SK-N-SH treated with all-trans-retinoic acid at 6 μM for 48 hours (cell line): ENCODE measurements at regions not wholly inside any gene's neighbourhood (a gene's known extent, or its start where the extent isn't known, plus 50 kb on each side); places are given as distances from the start of the nearest gene placed in this dataset.

Experiments used
- ATAC-seq: fragments of 200-7000 bp; cut with Tn5 transposase; 3 replicates; pipeline ENCODE4 v1.9.1; 2020; ENCODE audit warnings: mild to moderate bottlenecking, moderate library complexity
- ARNTL ChIP-seq: fragments of 450-650 bp; formaldehyde crosslinking; IDR thresholded peaks from 2 replicates; pipeline ENCODE4 v1.5.0; 2020; ENCODE audit warnings: low read depth, mild to moderate bottlenecking, moderate library complexity, borderline replicate concordance
- BACH2 ChIP-seq: fragments of 250-450 bp; sonication (Bioruptor Pico); IDR thresholded peaks from 2 replicates; pipeline ENCODE4 v1.9.0; 2021; ENCODE audit warnings: mild to moderate bottlenecking, borderline replicate concordance
- CSDC2 ChIP-seq: fragments of 250-450 bp; sonication (Bioruptor Pico); IDR thresholded peaks from 2 replicates; pipeline ENCODE4 v1.5.0; 2020; ENCODE audit warnings: mild to moderate bottlenecking, moderate library complexity
- ESRRG ChIP-seq: fragments of 250-450 bp; sonication (Bioruptor Pico); IDR thresholded peaks from 2 replicates; pipeline ENCODE4 v1.6.1; 2021; ENCODE audit warnings: mild to moderate bottlenecking
- GLIS3 ChIP-seq: fragments of 250-450 bp; sonication (Bioruptor Pico); IDR thresholded peaks from 2 replicates; pipeline ENCODE4 v1.5.0; 2020; ENCODE audit warnings: mild to moderate bottlenecking, moderate library complexity
- ISL1 ChIP-seq: fragments of 250-450 bp; sonication (Bioruptor Pico); IDR thresholded peaks from 2 replicates; pipeline ENCODE4 v2.1.2; 2022; ENCODE audit warnings: mild to moderate bottlenecking, moderate library complexity
- OSR1 ChIP-seq: fragments of 250-450 bp; sonication (Bioruptor Pico); IDR thresholded peaks from 2 replicates; pipeline ENCODE4 v1.8.0; 2022; ENCODE audit warnings: moderate library complexity, mild to moderate bottlenecking, inconsistent platforms
- PATZ1 ChIP-seq: fragments of 250-450 bp; sonication (Bioruptor Pico); IDR thresholded peaks from 2 replicates; pipeline ENCODE4 v1.8.0; 2020; ENCODE audit warnings: mild to moderate bottlenecking, moderate library complexity, borderline replicate concordance
- PPARA ChIP-seq: fragments of 250-450 bp; sonication (Bioruptor Pico); IDR thresholded peaks from 2 replicates; pipeline ENCODE4 v1.5.0; 2020; ENCODE audit warnings: mild to moderate bottlenecking, borderline replicate concordance
- RARB ChIP-seq: fragments of 250-450 bp; sonication (Bioruptor Pico); IDR thresholded peaks from 2 replicates; pipeline ENCODE4 v1.8.0; 2021; ENCODE audit warnings: mild to moderate bottlenecking, moderate library complexity
- SNAI2 ChIP-seq: fragments of 250-450 bp; sonication (Bioruptor Pico); IDR thresholded peaks from 2 replicates; pipeline ENCODE4 v1.5.0; 2020; ENCODE audit warnings: mild to moderate bottlenecking, moderate library complexity
- TCF4 ChIP-seq: fragments of 250-450 bp; sonication (Bioruptor Pico); IDR thresholded peaks from 2 replicates; pipeline ENCODE4 v1.8.0; 2021; ENCODE audit warnings: mild to moderate bottlenecking, moderate library complexity, borderline replicate concordance
- TOX ChIP-seq: fragments of 250-450 bp; sonication (Bioruptor Pico); IDR thresholded peaks from 2 replicates; pipeline ENCODE4 v1.8.0; 2021; ENCODE audit warnings: mild to moderate bottlenecking, moderate library complexity, borderline replicate concordance
- TSHZ2 ChIP-seq: fragments of 250-450 bp; sonication (Bioruptor Pico); IDR thresholded peaks from 2 replicates; pipeline ENCODE4 v1.5.0; 2020; ENCODE audit warnings: mild to moderate bottlenecking, moderate library complexity
- ZC3H10 ChIP-seq: fragments of 250-450 bp; sonication (Bioruptor Pico); IDR thresholded peaks from 2 replicates; pipeline ENCODE4 v1.5.1; 2021; ENCODE audit warnings: mild to moderate bottlenecking, moderate library complexity
- ZFP3 ChIP-seq: fragments of 250-450 bp; sonication (Bioruptor Pico); IDR thresholded peaks from 2 replicates; pipeline ENCODE4 v1.5.0; 2020; ENCODE audit warnings: mild to moderate bottlenecking, moderate library complexity
- ZFP30 ChIP-seq: fragments of 450-650 bp; formaldehyde crosslinking; IDR thresholded peaks from 2 replicates; pipeline ENCODE4 v1.5.0; 2022; ENCODE audit warnings: mild to moderate bottlenecking, moderate library complexity
- ZNF565 ChIP-seq: fragments of 450-650 bp; formaldehyde crosslinking; conservative IDR thresholded peaks from 2 replicates; pipeline ENCODE4 v1.5.0; 2020; ENCODE audit warnings: low read depth, mild to moderate bottlenecking, moderate library complexity
- ZNF70 ChIP-seq: fragments of 450-650 bp; formaldehyde crosslinking; IDR thresholded peaks from 2 replicates; pipeline ENCODE4 v1.5.0; 2020; ENCODE audit warnings: mild to moderate bottlenecking, moderate library complexity
- ZNF8 ChIP-seq: fragments of 450-650 bp; formaldehyde crosslinking; IDR thresholded peaks from 2 replicates; pipeline ENCODE4 v1.5.0; 2020; ENCODE audit warnings: mild to moderate bottlenecking, moderate library complexity
- TF ChIP-seq, protein P1 (sequence below): fragments of 250-450 bp; sonication (Bioruptor Pico); IDR thresholded peaks from 2 replicates; pipeline ENCODE4 v1.8.0; 2021; ENCODE audit warnings: low read depth, mild to moderate bottlenecking, moderate library complexity, borderline replicate concordance
- TF ChIP-seq, protein P2 (sequence below): fragments of 250-450 bp; sonication (Bioruptor Pico); IDR thresholded peaks from 2 replicates; pipeline ENCODE4 v1.5.1; 2021; ENCODE audit warnings: mild to moderate bottlenecking, moderate library complexity
- TF ChIP-seq, protein P3 (sequence below): fragments of 250-450 bp; sonication (Bioruptor Pico); IDR thresholded peaks from 2 replicates; pipeline ENCODE4 v1.5.1; 2020; ENCODE audit warnings: low read depth, mild to moderate bottlenecking, moderate library complexity

- TF ChIP-seq BACH2 (CRISPR knock-in tag), result no peak
- TF ChIP-seq ZC3H10, result no peak
- TF ChIP-seq, all 23 proteins: peak for 0
- no peak for ATAC-seq
Measured at GRCh38 chr13:80757694-80758093, 416.8 kb upstream of the SPRY2 start.

- ATAC-seq, result peak; percentile 53; the same call in 2 of the 3 replicates
- TF ChIP-seq, protein P1, sequence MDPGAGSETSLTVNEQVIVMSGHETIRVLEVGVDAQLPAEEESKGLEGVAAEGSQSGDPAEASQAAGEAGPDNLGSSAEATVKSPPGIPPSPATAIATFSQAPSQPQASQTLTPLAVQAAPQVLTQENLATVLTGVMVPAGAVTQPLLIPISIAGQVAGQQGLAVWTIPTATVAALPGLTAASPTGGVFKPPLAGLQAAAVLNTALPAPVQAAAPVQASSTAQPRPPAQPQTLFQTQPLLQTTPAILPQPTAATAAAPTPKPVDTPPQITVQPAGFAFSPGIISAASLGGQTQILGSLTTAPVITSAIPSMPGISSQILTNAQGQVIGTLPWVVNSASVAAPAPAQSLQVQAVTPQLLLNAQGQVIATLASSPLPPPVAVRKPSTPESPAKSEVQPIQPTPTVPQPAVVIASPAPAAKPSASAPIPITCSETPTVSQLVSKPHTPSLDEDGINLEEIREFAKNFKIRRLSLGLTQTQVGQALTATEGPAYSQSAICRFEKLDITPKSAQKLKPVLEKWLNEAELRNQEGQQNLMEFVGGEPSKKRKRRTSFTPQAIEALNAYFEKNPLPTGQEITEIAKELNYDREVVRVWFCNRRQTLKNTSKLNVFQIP, result no peak
- TF ChIP-seq PATZ1, result no peak
- TF ChIP-seq, all 23 proteins: peak for 0
Measured at GRCh38 chr13:80755910-80756309, 415.0 kb upstream of the SPRY2 start.

DNA sequence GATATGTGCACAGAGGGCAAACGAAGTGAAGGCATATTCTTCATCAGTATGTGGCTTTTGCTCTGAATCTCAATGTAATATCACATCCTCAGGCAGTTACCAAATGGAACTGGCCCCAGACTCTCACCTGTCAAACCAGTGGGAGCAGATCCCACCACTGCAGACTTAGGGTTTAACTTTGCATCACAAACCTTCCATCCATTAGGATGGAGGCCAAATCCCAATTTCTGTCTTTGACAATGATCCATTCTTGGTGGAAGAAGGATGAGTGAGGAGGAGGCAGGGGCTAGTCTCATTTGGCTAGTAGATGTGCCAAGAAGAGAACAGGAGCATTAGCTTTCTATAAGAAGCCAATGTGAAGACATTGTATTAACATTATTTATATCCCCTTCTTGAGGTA, 413.5 kb upstream of the SPRY2 start:
- TF ChIP-seq CSDC2 (CRISPR knock-in tag) (no peak), PPARA (CRISPR knock-in tag) (no peak), RARB (CRISPR knock-in tag) (no peak), ARNTL (CRISPR knock-in tag) (no peak), ZC3H10 (no peak), ISL1 (CRISPR knock-in tag) (no peak), ZNF70 (no peak), TCF4 (CRISPR knock-in tag) (no peak), ZNF8 (CRISPR knock-in tag) (no peak), GLIS3 (CRISPR knock-in tag) (no peak), ZNF565 (no peak), SNAI2 (no peak), ZFP30 (CRISPR knock-in tag) (no peak), ZFP3 (CRISPR knock-in tag) (no peak), OSR1 (CRISPR knock-in tag) (no peak)
- TF ChIP-seq, protein P2, sequence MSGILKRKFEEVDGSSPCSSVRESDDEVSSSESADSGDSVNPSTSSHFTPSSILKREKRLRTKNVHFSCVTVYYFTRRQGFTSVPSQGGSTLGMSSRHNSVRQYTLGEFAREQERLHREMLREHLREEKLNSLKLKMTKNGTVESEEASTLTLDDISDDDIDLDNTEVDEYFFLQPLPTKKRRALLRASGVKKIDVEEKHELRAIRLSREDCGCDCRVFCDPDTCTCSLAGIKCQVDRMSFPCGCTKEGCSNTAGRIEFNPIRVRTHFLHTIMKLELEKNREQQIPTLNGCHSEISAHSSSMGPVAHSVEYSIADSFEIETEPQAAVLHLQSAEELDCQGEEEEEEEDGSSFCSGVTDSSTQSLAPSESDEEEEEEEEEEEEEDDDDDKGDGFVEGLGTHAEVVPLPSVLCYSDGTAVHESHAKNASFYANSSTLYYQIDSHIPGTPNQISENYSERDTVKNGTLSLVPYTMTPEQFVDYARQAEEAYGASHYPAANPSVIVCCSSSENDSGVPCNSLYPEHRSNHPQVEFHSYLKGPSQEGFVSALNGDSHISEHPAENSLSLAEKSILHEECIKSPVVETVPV (CRISPR knock-in tag), result no peak
- TF ChIP-seq, all 23 proteins: peak for 0
- ATAC-seq, result no peak

DNA sequence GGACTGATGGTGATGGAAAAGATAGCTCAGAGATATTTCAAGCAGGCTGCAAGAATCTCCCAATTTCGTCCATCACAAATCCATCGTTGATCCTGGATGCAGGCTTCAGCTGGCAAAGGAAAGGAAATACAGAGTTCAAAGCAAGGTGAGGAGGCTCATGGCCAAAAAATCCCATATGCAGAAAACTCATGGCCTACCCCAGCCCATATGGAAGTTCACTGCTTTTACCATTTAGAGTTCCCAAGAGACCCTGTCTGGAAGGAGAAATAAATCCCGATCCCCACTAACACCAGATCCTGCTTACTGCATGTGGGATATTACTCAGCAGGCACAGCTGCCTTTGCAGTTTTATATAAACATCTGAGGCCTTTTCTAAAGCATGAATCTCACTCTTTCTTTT, 412.9 kb upstream of the SPRY2 start:
- TF ChIP-seq TOX (CRISPR knock-in tag) (no peak), ZNF8 (CRISPR knock-in tag) (no peak), BACH2 (CRISPR knock-in tag) (no peak), ESRRG (no peak), OSR1 (CRISPR knock-in tag) (no peak), ZNF565 (no peak), ZC3H10 (no peak), GLIS3 (CRISPR knock-in tag) (no peak), TSHZ2 (CRISPR knock-in tag) (no peak), ISL1 (CRISPR knock-in tag) (no peak), RARB (CRISPR knock-in tag) (no peak), ZFP30 (CRISPR knock-in tag) (no peak), ARNTL (CRISPR knock-in tag) (no peak), SNAI2 (no peak), CSDC2 (CRISPR knock-in tag) (no peak), ZFP3 (CRISPR knock-in tag) (no peak), ZNF70 (no peak)
- TF ChIP-seq, protein P1, result no peak
- TF ChIP-seq, protein P2 (CRISPR knock-in tag), result no peak
- TF ChIP-seq, protein P3, sequence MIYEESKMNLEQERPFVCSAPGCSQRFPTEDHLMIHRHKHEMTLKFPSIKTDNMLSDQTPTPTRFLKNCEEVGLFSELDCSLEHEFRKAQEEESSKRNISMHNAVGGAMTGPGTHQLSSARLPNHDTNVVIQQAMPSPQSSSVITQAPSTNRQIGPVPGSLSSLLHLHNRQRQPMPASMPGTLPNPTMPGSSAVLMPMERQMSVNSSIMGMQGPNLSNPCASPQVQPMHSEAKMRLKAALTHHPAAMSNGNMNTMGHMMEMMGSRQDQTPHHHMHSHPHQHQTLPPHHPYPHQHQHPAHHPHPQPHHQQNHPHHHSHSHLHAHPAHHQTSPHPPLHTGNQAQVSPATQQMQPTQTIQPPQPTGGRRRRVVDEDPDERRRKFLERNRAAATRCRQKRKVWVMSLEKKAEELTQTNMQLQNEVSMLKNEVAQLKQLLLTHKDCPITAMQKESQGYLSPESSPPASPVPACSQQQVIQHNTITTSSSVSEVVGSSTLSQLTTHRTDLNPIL (CRISPR knock-in tag), result no peak
- ATAC-seq, result no peak
